ENCODE measurements at regions not wholly inside any gene's neighbourhood (a gene's known extent, or its start where the extent isn't known, plus 50 kb on each side); places are given as distances from the start of the nearest gene placed in this dataset.
A peak's percentile ranks its signal among the peaks of the same experiment; 100 is the strongest.

DNA sequence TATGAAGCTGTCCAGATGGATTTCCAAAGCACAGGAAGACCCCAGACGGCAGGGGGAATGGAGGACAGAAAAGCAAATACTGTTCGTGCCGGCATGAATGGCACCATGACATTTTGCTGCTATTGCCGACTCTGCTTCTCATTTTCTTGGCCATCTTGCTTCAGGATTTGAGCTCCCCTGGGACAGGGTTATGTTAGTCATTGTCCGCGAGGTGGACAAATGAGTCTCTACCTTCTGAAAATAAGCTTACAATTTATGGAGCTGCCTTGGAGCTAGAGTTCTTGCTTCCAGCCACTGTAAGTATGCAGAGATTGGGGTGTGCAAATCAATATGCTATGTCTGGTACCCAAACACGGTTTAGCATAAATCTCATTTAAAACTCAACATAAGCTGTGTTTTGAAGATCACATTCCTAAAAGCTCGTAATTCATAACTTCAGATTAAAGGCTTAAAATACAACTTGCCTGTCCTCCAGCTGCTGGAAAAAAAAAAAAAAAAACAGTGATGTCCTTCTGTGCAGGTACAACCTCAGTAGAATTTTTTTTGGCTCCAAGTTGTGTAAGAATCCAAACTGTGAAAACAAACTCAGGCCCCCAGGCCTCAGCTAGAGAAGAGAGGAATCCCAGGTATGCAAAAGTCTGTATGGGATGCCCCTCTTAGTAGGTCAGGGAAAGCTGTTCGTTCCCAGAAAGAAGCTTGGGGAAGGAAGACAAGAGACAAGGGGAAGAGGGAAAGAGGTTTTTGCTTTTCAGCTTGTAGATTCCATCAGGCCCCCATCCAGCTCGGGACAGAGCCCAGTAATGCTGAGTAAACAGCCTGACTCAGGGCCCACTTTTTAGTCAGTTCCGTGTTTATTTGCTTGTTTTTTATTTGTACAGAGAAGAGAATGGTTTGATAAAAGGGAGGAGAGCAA lies 184.2 kb upstream of the FOXA2 start:
- Histone ChIP-seq H3K27me3 (ENCODE audit: insufficient read depth, low read length) (no peaks in the 10 kb centered on the region), H3K14ac (ENCODE audit: insufficient read depth, low read length) (no peak overlapping the region), H3K79me1 (ENCODE audit: insufficient read depth, low read depth, low read length, poor library complexity, severe bottlenecking) (no peaks in the 10 kb centered on the region), H2BK5ac (ENCODE audit: insufficient read length, low read length) (no peak overlapping the region), H3K9ac (ENCODE audit: extremely low read depth, insufficient read length, low read length) (no peak overlapping the region), H4K20me1 (ENCODE audit: control insufficient read depth, insufficient read depth, insufficient read length) (no peaks in the 10 kb centered on the region), H4K8ac (replicated peaks; ENCODE audit: insufficient read length, low read depth, low read length) (no peak overlapping the region), H3K27ac (ENCODE audit: insufficient read length, low read depth, low read length) (no peak overlapping the region), H2AFZ (ENCODE audit: low read length) (no peak overlapping the region), H2BK120ac (ENCODE audit: low read depth, low read length, poor library complexity, severe bottlenecking) (no peak overlapping the region), H3K4me1 (ENCODE audit: insufficient read depth, low read length) (no peaks in the 10 kb centered on the region), H2AK5ac (ENCODE audit: insufficient read length, low read length) (no peak overlapping the region), H4K91ac (ENCODE audit: insufficient read length, low read depth, low read length) (no peak overlapping the region), H3K79me2 (ENCODE audit: insufficient read depth, low read length) (no peaks in the 10 kb centered on the region; the same call in 1 of the 2 replicates), H3K4me2 (ENCODE audit: insufficient read depth, insufficient read length, low read length) (no peak overlapping the region), H3K9me3 (ENCODE audit: control insufficient read depth, low read depth, low read length) (no peaks in the 10 kb centered on the region), H2BK20ac (ENCODE audit: low read depth, low read length, poor library complexity, severe bottlenecking) (no peak overlapping the region), H4K5ac (ENCODE audit: insufficient read length, low read depth, low read length) (no peak overlapping the region), H3K56ac (ENCODE audit: insufficient read length, low read depth, low read length) (no peak overlapping the region), H2BK15ac (ENCODE audit: low read depth, low read length) (no peak overlapping the region), H3K18ac (ENCODE audit: insufficient read length, low read depth, low read length) (no peak overlapping the region), H3K23ac (ENCODE audit: insufficient read length, low read depth, low read length) (no peak overlapping the region), H3K4ac (ENCODE audit: low read depth, low read length) (no peak overlapping the region), H2BK12ac (ENCODE audit: insufficient read length, low read depth, low read length) (no peak overlapping the region), H3K23me2 (ENCODE audit: insufficient read length, low read depth, low read length, poor library complexity, severe bottlenecking) (no peaks in the 10 kb centered on the region), H3T11ph (ENCODE audit: low read length) (no peak overlapping the region)
- Mint-ChIP-seq H3K9me3 (no peaks in the 10 kb centered on the region), H3K27me3 (ENCODE audit: low read depth) (peaks cover 7% of the 10 kb centered on the region), H3K27ac (peak overlapping the region in 2 of 3 experiments; percentile 27 to 56; a peak in 2 of 7 replicates), H3K4me1 (peaks cover 3 to 5% of the 10 kb centered on the region in 2 experiments; a peak in 3 of 4 replicates), H3K36me3 (ENCODE audit: insufficient read depth in 1 of 3, low read depth in 3 of 3) (no peaks in the 10 kb centered on the region), H3K4me3 (no peak overlapping the region)
- no peak for DNase-seq
- no CpG with 5 or more reads among the region's 11 CpGs for WGBS (ENCODE audit: extremely low coverage, insufficient read length, low lambda C conversion rate)
- TF ChIP-seq, protein P1, sequence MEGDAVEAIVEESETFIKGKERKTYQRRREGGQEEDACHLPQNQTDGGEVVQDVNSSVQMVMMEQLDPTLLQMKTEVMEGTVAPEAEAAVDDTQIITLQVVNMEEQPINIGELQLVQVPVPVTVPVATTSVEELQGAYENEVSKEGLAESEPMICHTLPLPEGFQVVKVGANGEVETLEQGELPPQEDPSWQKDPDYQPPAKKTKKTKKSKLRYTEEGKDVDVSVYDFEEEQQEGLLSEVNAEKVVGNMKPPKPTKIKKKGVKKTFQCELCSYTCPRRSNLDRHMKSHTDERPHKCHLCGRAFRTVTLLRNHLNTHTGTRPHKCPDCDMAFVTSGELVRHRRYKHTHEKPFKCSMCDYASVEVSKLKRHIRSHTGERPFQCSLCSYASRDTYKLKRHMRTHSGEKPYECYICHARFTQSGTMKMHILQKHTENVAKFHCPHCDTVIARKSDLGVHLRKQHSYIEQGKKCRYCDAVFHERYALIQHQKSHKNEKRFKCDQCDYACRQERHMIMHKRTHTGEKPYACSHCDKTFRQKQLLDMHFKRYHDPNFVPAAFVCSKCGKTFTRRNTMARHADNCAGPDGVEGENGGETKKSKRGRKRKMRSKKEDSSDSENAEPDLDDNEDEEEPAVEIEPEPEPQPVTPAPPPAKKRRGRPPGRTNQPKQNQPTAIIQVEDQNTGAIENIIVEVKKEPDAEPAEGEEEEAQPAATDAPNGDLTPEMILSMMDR (conservative IDR thresholded peaks at IDR 0.05), result no peak
